BLaER1 treated with 17β-estradiol and CSF1 and Interleukin-3, amounts not matched to agents 10 nM and 100 nM (cell line): ENCODE measurements at regions not wholly inside any gene's neighbourhood (a gene's known extent, or its start where the extent isn't known, plus 50 kb on each side); places are given as distances from the start of the nearest gene placed in this dataset.
A peak's percentile ranks its signal among the peaks of the same experiment; 100 is the strongest.

Experiments used
- H3K27ac ChIP-seq, 11 experiments: shearing (Covaris generic); formaldehyde crosslinking; 2 replicates each; pipeline ENCODE4 v1.8.1; 2022
- H3K27me3 ChIP-seq, 11 experiments: shearing (Covaris generic); formaldehyde crosslinking; 2 replicates each; pipeline ENCODE4 v1.8.1; 2022
- H3K36me3 ChIP-seq, 11 experiments: shearing (Covaris generic); formaldehyde crosslinking; 2 replicates each; pipeline ENCODE4 v1.8.1; 2022
- H3K4me1 ChIP-seq, 10 experiments: shearing (Covaris generic); formaldehyde crosslinking; 2 replicates each; pipeline ENCODE4 v1.8.1; 2022
- H3K4me2 ChIP-seq, 11 experiments: shearing (Covaris generic); formaldehyde crosslinking; 2 replicates each; pipeline ENCODE4 v1.8.1; 2022
- H3K4me3 ChIP-seq, 10 experiments: shearing (Covaris generic); formaldehyde crosslinking; 2 replicates each; pipeline ENCODE4 v1.8.1; 2022
- H3K9ac ChIP-seq, 11 experiments: shearing (Covaris generic); formaldehyde crosslinking; 2 replicates each; pipeline ENCODE4 v1.8.1; 2022
- H3K9me3 ChIP-seq, 11 experiments: shearing (Covaris generic); formaldehyde crosslinking; replicated peaks in 1 of 11; 2 replicates each; pipeline ENCODE4 v1.8.1; 2022
- H4K20me1 ChIP-seq, 11 experiments: shearing (Covaris generic); formaldehyde crosslinking; 2 replicates each; pipeline ENCODE4 v1.8.1; 2022
- Cebpa-rat ChIP-seq, 11 experiments: shearing (Covaris generic); IDR thresholded peaks; 2 replicates each; pipeline ENCODE4 v1.8.1; 2022

DNA sequence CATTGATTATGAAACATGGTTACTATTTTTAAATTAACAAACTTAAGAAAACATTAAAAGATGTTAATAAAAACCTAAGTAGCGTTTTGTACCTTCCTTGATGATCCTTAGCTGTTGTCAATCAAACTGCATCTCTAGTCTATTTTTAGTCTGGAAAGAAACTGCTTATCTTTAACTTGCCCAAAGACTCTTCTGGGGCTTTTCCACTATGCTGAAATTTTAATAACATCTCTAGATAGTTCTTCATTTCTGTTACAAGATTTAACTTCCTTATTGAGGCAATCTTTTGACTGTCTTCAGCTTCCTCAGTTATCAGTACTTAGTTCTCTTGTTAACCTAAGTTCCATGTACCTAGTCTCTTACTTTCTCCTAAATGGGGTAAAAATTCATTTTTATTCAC is 135.9 kb upstream of the HMCN1 start:
- peak overlapping the region in 5 of 11 experiments; percentile 29 to 75 (median 55); a peak in 8 of 22 replicates for H3K27ac ChIP-seq
- H3K9me3 ChIP-seq: no peaks in the 10 kb centered on the region
- no peaks in the 10 kb centered on the region for H3K27me3 ChIP-seq
- no peak overlapping the region for H3K4me3 ChIP-seq
- H4K20me1 ChIP-seq: no peaks in the 10 kb centered on the region
- peak overlapping the region in 4 of 11 experiments; percentile 40 to 64 (median 58); a peak in 7 of 22 replicates for H3K4me2 ChIP-seq
- H3K4me1 ChIP-seq: peaks cover 0 to 81% (median 13%) of the 10 kb centered on the region in 10 experiments; a peak in 15 of 20 replicates
- H3K36me3 ChIP-seq: no peaks in the 10 kb centered on the region
- TF ChIP-seq Cebpa-rat (IDR thresholded peaks at IDR 0.05): no peak
- H3K9ac ChIP-seq: no peak overlapping the region

GRCh38 chr1:185595835-185596667 is 138.1 kb upstream of the HMCN1 start:
- Histone ChIP-seq H3K9ac (no peak overlapping the region), H3K4me1 (peaks cover 0 to 66% (median 6%) of the 10 kb centered on the region in 10 experiments; a peak in 10 of 20 replicates), H4K20me1 (no peaks in the 10 kb centered on the region), H3K9me3 (0 out of 22 replicates have a peak, but pooled peaks cover 0 to 9% (median 0%) of the 10 kb centered on the region in 11 experiments), H3K27me3 (no peaks in the 10 kb centered on the region), H3K4me3 (no peak overlapping the region), H3K4me2 (peak overlapping the region in 2 of 11 experiments; percentile 24 to 40; a peak in 3 of 22 replicates), H3K36me3 (no peaks in the 10 kb centered on the region), H3K27ac (no peak overlapping the region)
- TF ChIP-seq Cebpa-rat (IDR thresholded peaks at IDR 0.05): no peak

DNA sequence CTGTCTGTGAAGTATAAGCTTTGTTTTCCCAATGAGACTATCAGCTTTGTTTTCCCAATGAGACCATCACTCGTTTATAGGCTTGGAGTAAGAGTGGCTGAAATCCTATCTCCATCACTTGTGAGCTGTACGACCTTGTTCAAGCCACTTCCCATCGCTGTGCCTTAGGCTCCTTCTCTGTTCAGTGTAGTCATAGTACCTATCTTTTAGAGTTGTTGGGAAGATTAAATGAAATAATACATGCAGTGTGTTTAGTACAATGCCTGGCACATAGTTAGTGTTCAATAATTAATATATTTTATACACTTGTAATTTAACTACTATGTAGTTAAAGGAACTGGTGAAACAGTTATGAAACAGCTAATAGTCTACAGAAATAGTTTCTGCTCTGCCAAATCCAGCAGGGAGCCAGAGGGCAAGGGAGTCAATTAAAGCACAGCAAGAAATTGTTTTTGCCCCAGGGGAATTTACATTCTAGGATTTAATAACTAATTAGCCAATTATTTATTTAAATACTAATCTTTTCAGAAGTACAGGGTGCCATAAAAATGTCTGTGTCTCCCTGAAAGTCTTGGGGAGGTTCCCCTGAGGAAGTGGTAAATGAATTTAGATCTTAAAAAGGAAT is 139.3 kb upstream of the HMCN1 start:
- H3K36me3 ChIP-seq: no peaks in the 10 kb centered on the region
- no peak overlapping the region for H3K9ac ChIP-seq
- H3K4me1 ChIP-seq: peaks cover 0 to 61% (median 6%) of the 10 kb centered on the region in 10 experiments; a peak in 10 of 20 replicates
- H3K27me3 ChIP-seq: no peaks in the 10 kb centered on the region
- no peak for TF ChIP-seq Cebpa-rat (IDR thresholded peaks at IDR 0.05)
- H3K4me2 ChIP-seq: peak overlapping the region in 3 of 11 experiments; percentile 18 to 40 (median 24); a peak in 4 of 22 replicates
- no peaks in the 10 kb centered on the region for H4K20me1 ChIP-seq
- peak overlapping the region in 1 of 11 experiments; percentile 22; a peak in 1 of 22 replicates for H3K27ac ChIP-seq
- H3K9me3 ChIP-seq: 0 out of 22 replicates have a peak, but pooled peaks cover 0 to 9% (median 0%) of the 10 kb centered on the region in 11 experiments
- no peak overlapping the region for H3K4me3 ChIP-seq

GRCh38 chr1:185593271-185593670 is 140.9 kb upstream of the HMCN1 start:
- Histone ChIP-seq H3K4me3 (no peak overlapping the region), H3K36me3 (no peaks in the 10 kb centered on the region), H3K27ac (no peak overlapping the region), H3K9me3 (peaks cover 0 to 16% (median 0%) of the 10 kb centered on the region in 11 experiments; a peak in 3 of 22 replicates), H4K20me1 (no peaks in the 10 kb centered on the region), H3K9ac (no peak overlapping the region), H3K4me1 (peaks cover 0 to 47% (median 6%) of the 10 kb centered on the region in 10 experiments; a peak in 10 of 20 replicates), H3K4me2 (peak overlapping the region in 5 of 11 experiments; percentile 17 to 42 (median 35); a peak in 7 of 22 replicates), H3K27me3 (no peaks in the 10 kb centered on the region)
- no peak for TF ChIP-seq Cebpa-rat (IDR thresholded peaks at IDR 0.05)

DNA sequence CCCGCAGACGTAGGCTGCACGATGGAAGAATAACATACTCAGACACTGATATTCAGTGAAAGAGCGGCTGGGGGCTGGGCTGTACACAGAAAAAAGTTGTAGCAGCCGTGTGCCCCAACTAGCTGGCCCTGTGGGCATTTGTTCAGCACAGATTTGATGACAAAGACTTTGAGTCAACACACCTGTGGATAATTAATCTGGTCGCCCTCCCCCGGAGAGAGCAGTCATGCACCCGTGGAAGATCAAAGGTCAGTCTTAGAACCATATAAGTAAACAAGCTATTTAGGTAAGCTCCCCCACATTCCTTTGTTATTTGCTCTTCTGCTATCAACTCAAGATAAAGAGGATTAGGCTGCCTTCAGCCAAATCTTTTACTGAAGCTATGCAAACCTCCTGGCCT is 148.4 kb upstream of the HMCN1 start:
- no peak overlapping the region for H3K4me3 ChIP-seq
- no peaks in the 10 kb centered on the region for H3K27me3 ChIP-seq
- H4K20me1 ChIP-seq: no peaks in the 10 kb centered on the region
- no peaks in the 10 kb centered on the region for H3K36me3 ChIP-seq
- peaks cover 0 to 8% (median 0%) of the 10 kb centered on the region in 10 experiments; a peak in 2 of 20 replicates for H3K4me1 ChIP-seq
- no peak overlapping the region for H3K9ac ChIP-seq
- peaks cover 28 to 84% (median 56%) of the 10 kb centered on the region in 11 experiments for H3K9me3 ChIP-seq
- no peak for TF ChIP-seq Cebpa-rat (IDR thresholded peaks at IDR 0.05)
- H3K4me2 ChIP-seq: no peak overlapping the region
- H3K27ac ChIP-seq: no peak overlapping the region

- no peaks in the 10 kb centered on the region for H4K20me1 ChIP-seq
- H3K27me3 ChIP-seq: no peaks in the 10 kb centered on the region
- no peak overlapping the region for H3K4me3 ChIP-seq
- peak overlapping the region in 2 of 11 experiments; percentile 21 to 31; a peak in 2 of 22 replicates for H3K4me2 ChIP-seq
- TF ChIP-seq Cebpa-rat (IDR thresholded peaks at IDR 0.05): no peak
- H3K9me3 ChIP-seq: peaks cover 63 to 99% (median 90%) of the 10 kb centered on the region in 11 experiments
- H3K36me3 ChIP-seq: no peaks in the 10 kb centered on the region
- peaks cover 0 to 8% (median 0%) of the 10 kb centered on the region in 10 experiments; a peak in 2 of 20 replicates for H3K4me1 ChIP-seq
- H3K27ac ChIP-seq: no peak overlapping the region
- no peak overlapping the region for H3K9ac ChIP-seq
These were observed 152.0 kb upstream of the HMCN1 start for GRCh38 chr1:185581961-185582725.

DNA sequence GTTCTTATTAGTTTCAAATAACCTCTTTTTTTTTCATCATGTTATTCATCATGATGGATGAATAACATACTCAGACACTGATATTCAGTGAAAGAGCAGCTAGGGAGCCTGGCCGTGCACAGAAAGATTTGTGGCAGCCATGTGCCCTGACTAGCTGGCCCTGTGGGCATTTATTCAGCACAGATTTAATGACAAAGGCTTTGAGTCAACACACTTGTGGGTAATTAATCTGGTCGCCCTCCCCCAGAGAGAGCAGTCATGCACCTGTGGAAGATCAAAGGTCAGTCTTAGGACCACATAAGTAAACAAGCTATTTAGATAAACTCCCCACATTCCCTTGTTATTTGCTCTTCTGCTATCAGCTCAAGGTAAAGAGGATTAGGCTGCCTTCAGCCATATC is 153.2 kb upstream of the HMCN1 start:
- Histone ChIP-seq H3K4me1 (peaks cover 0 to 8% (median 0%) of the 10 kb centered on the region in 10 experiments; a peak in 2 of 20 replicates), H3K4me2 (no peak overlapping the region), H3K4me3 (no peak overlapping the region), H4K20me1 (no peaks in the 10 kb centered on the region), H3K9ac (no peak overlapping the region), H3K36me3 (no peaks in the 10 kb centered on the region), H3K27ac (no peak overlapping the region), H3K9me3 (peaks cover 57 to 96% (median 83%) of the 10 kb centered on the region in 11 experiments), H3K27me3 (no peaks in the 10 kb centered on the region)
- no peak for TF ChIP-seq Cebpa-rat (IDR thresholded peaks at IDR 0.05)

- no peaks in the 10 kb centered on the region for H3K27me3 ChIP-seq
- peaks cover 50 to 70% (median 61%) of the 10 kb centered on the region in 11 experiments for H3K9me3 ChIP-seq
- no peak overlapping the region for H3K9ac ChIP-seq
- H4K20me1 ChIP-seq: no peaks in the 10 kb centered on the region
- H3K36me3 ChIP-seq: no peaks in the 10 kb centered on the region
- H3K4me3 ChIP-seq: no peak overlapping the region
- peaks cover 0 to 18% (median 0%) of the 10 kb centered on the region in 10 experiments; a peak in 5 of 20 replicates for H3K4me1 ChIP-seq
- TF ChIP-seq Cebpa-rat (IDR thresholded peaks at IDR 0.05): no peak
- no peak overlapping the region for H3K4me2 ChIP-seq
- H3K27ac ChIP-seq: no peak overlapping the region
These were observed 155.9 kb upstream of the HMCN1 start for GRCh38 chr1:185578293-185578692.
